SU-DHL-6 (cell line): ENCODE measurements at regions not wholly inside any gene's neighbourhood (a gene's known extent, or its start where the extent isn't known, plus 50 kb on each side); places are given as distances from the start of the nearest gene placed in this dataset.
"Not testable (repeated sequence)": the region's sequence is repeated elsewhere in the genome, so short reads cannot be mapped to it uniquely, and the experiment has no call there.

Source experiments
- H2AFZ ChIP-seq: fragments of 200-600 bp; sonication (generic); 2 replicates; pipeline ENCODE4 v1.6.1; 2014; ENCODE audit warnings: low read depth, mild to moderate bottlenecking, moderate library complexity, mixed read lengths, antibody characterized with exemption, low read length; ENCODE audit not compliant: severe bottlenecking
- H3F3A ChIP-seq: fragments of 200-600 bp; shearing (Covaris generic); 2 replicates; pipeline ENCODE4 v1.6.0; 2016; ENCODE audit warnings: antibody characterized with exemption, mild to moderate bottlenecking; ENCODE audit not compliant: insufficient read depth
- H3K27ac ChIP-seq: fragments of 200-600 bp; sonication (generic); 2 replicates; pipeline ENCODE4 v1.5.1; 2016; ENCODE audit warnings: low read depth, mild to moderate bottlenecking, low read length, moderate library complexity, mixed read lengths
- H3K27me3 ChIP-seq: fragments of 200-600 bp; sonication (generic), shearing (Covaris generic); 2 replicates; pipeline ENCODE4 v1.6.0; 2014; ENCODE audit warnings: mild to moderate bottlenecking, low read length
- H3K36me3 ChIP-seq: fragments of 200-600 bp; sonication (generic); 2 replicates; pipeline ENCODE4 v1.6.1; 2014; ENCODE audit warnings: mild to moderate bottlenecking, low read length, mixed read lengths
- H3K4me2 ChIP-seq: fragments of 300-600, 200-600 bp; shearing (Covaris generic), sonication (generic); 2 replicates; pipeline ENCODE4 v1.6.0; 2014; ENCODE audit warnings: low read length, low read depth, mild to moderate bottlenecking; ENCODE audit not compliant: poor library complexity, severe bottlenecking
- H3K4me3 ChIP-seq: fragments of 200-600 bp; sonication (generic); 2 replicates; pipeline ENCODE4 v1.5.1; 2014; ENCODE audit warnings: antibody characterized with exemption, low read length, mild to moderate bottlenecking, mixed read lengths; ENCODE audit not compliant: insufficient read depth, poor library complexity, severe bottlenecking
- H3K79me2 ChIP-seq: fragments of 200-600 bp; sonication (generic); 2 replicates; pipeline ENCODE4 v1.6.1; 2014; ENCODE audit warnings: mild to moderate bottlenecking, low read length, moderate library complexity; ENCODE audit not compliant: insufficient read depth
- H3K9ac ChIP-seq: fragments of 200-600 bp; sonication (generic); 2 replicates; pipeline ENCODE4 v1.7.0; 2014; ENCODE audit warnings: mild to moderate bottlenecking, low read length
- H3K9me2 ChIP-seq: fragments of 200-600 bp; sonication (generic); replicated peaks from 2 replicates; pipeline ENCODE4 v1.6.1; 2014; ENCODE audit warnings: low read length; ENCODE audit not compliant: insufficient read depth
- H3K9me3 ChIP-seq: fragments of 200-600 bp; sonication (generic); 2 replicates; pipeline ENCODE4 v1.6.1; 2014; ENCODE audit warnings: low read length, mixed read lengths; ENCODE audit not compliant: insufficient read depth
- H4K20me1 ChIP-seq: fragments of 200-600 bp; sonication (generic); 2 replicates; pipeline ENCODE4 v1.6.1; 2014; ENCODE audit warnings: low read depth, mild to moderate bottlenecking, antibody characterized with exemption, low read length, moderate library complexity, mixed read lengths
- CTCF ChIP-seq: fragments of 200-600 bp; sonication (generic); IDR thresholded peaks from one replicate; pipeline ENCODE4 v1.5.1; 2017; ENCODE audit warnings: antibody characterized with exemption, mild to moderate bottlenecking, low read length, moderate library complexity; ENCODE audit not compliant: insufficient read depth, poor library complexity, severe bottlenecking
- EZH2phosphoT487 ChIP-seq: fragments of 200-600 bp; sonication (generic), shearing (Covaris generic); conservative IDR thresholded peaks from 2 replicates; pipeline ENCODE4 v1.6.1; 2018; ENCODE audit warnings: mild to moderate bottlenecking, antibody characterized with exemption, low read length, moderate library complexity, mixed read lengths

- no peaks in the 10 kb centered on the region for H3K36me3 ChIP-seq
- no peak overlapping the region for H3K4me3 ChIP-seq
- H3K27ac ChIP-seq = no peak overlapping the region
- H3K9me2 ChIP-seq = no peaks in the 10 kb centered on the region
- no peaks in the 10 kb centered on the region for H3F3A ChIP-seq
- no peaks in the 10 kb centered on the region for H4K20me1 ChIP-seq
- H2AFZ ChIP-seq = no peak overlapping the region
- no peaks in the 10 kb centered on the region for H3K27me3 ChIP-seq
- TF ChIP-seq CTCF = no peak
- TF ChIP-seq EZH2phosphoT487 = no peak
- no peaks in the 10 kb centered on the region for H3K79me2 ChIP-seq
- H3K9ac ChIP-seq = no peak overlapping the region
- no peaks in the 10 kb centered on the region for H3K9me3 ChIP-seq
- no peak overlapping the region for H3K4me2 ChIP-seq
Observed at GRCh38 chr6:16898640-16899396, 137.6 kb upstream of the ATXN1 start.

DNA sequence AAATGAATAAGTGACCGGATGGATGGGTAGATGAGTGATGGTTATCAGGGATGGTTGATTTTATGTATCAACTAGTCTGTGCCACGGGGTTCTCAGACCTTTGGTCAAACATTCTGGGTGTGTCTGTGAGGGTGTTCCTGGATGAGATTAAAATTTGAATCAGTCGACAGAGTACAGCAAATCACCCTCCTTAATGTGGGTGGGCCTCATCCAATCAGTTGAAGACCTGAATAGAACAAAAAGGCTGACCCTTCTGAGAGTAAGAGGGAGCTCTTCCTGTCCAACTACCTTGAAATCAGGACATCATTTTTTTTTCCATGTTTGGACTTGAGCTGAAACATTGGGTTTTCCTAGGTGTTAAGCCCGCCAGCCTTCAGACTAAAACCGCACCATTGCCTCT is 136.4 kb upstream of the ATXN1 start:
- Histone ChIP-seq H2AFZ (no peak overlapping the region), H3K36me3 (no peaks in the 10 kb centered on the region), H3K9me2 (no peaks in the 10 kb centered on the region), H3K9me3 (no peaks in the 10 kb centered on the region), H3K4me3 (no peak overlapping the region), H3K4me2 (no peak overlapping the region), H3F3A (no peaks in the 10 kb centered on the region), H3K27me3 (0 out of 2 replicates have a peak, but pooled peaks cover 3% of the 10 kb centered on the region), H3K9ac (no peak overlapping the region), H3K79me2 (no peaks in the 10 kb centered on the region), H4K20me1 (no peaks in the 10 kb centered on the region), H3K27ac (no peak overlapping the region)
- TF ChIP-seq CTCF (no peak), EZH2phosphoT487 (no peak)

DNA sequence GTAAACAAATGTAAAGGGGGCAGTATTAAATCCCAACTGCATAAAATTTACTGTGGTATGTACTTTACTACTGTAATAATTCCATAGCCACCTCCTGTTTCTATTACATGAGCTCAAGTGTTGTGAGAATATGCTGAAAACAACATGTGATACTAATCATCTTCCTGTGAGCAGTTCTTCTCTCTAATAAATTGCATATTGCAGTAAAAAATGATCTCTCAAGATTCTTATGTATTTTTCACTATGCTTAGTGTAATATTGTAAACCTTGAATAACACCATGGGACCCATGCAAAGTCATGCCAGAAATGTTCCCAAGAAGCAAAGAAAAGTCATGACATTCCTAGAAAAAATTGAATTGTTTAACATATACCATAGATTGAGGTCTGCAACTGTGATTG is 133.0 kb upstream of the ATXN1 start:
- no peaks in the 10 kb centered on the region for H3K79me2 ChIP-seq
- H3K4me3 ChIP-seq = no peak overlapping the region
- no peak overlapping the region for H3K27ac ChIP-seq
- no peaks in the 10 kb centered on the region for H3K36me3 ChIP-seq
- TF ChIP-seq CTCF = no peak
- TF ChIP-seq EZH2phosphoT487 = no peak
- no peak overlapping the region for H3K4me2 ChIP-seq
- H3K9me2 ChIP-seq = no peaks in the 10 kb centered on the region
- no peaks in the 10 kb centered on the region for H3K9me3 ChIP-seq
- 0 out of 2 replicates have a peak, but pooled peaks cover 3% of the 10 kb centered on the region for H3K27me3 ChIP-seq
- H2AFZ ChIP-seq = no peak overlapping the region
- no peak overlapping the region for H3K9ac ChIP-seq
- no peaks in the 10 kb centered on the region for H3F3A ChIP-seq
- H4K20me1 ChIP-seq = no peaks in the 10 kb centered on the region

GRCh38 chr6:16891110-16891509 is 129.8 kb upstream of the ATXN1 start:
- H3K36me3 ChIP-seq, H3K9ac ChIP-seq, H3K27me3 ChIP-seq, H3K9me3 ChIP-seq, H3K4me3 ChIP-seq, H3K79me2 ChIP-seq, H3K4me2 ChIP-seq, H4K20me1 ChIP-seq, H3F3A ChIP-seq, H2AFZ ChIP-seq, H3K9me2 ChIP-seq, H3K27ac ChIP-seq: not testable (repeated sequence)
